ENCODE measurements at regions not wholly inside any gene's neighbourhood (a gene's known extent, or its start where the extent isn't known, plus 50 kb on each side); places are given as distances from the start of the nearest gene placed in this dataset.

- TF ChIP-seq EZH2phosphoT487 (IDR thresholded peaks at IDR 0.05; ENCODE audit: insufficient read depth, low read depth), result no peak
- no peak for TF ChIP-seq EZH2 (IDR thresholded peaks at IDR 0.05; ENCODE audit: insufficient read depth, poor library complexity, severe bottlenecking)
These were observed 77.6 kb upstream of the PARP11 start for GRCh38 chr12:3950714-3951320.
